Astrocyte (in vitro differentiated cells and primary cell): ENCODE measurements at regions not wholly inside any gene's neighbourhood (a gene's known extent, or its start where the extent isn't known, plus 50 kb on each side); places are given as distances from the start of the nearest gene placed in this dataset.
"Not testable (repeated sequence)": the region's sequence is repeated elsewhere in the genome, so short reads cannot be mapped to it uniquely, and the experiment has no call there.

ENCODE experiments used
- DNase-seq: peaks from one replicate; pipeline ENCODE4 v3.0.0-alpha.2; 2010; ENCODE audit warnings: low read depth
- FAIRE-seq: peaks from 2 replicates; lab custom pipeline; 2011; peaks lifted over from hg19 to GRCh38; lab: Jason Lieb, UNC
- H2AFZ ChIP-seq: 2 replicates; pipeline ENCODE4 v1.6.0; 2012; ENCODE audit warnings: low read depth, low read length, inconsistent platforms
- H3K27ac ChIP-seq: 2 replicates; pipeline ENCODE4 v1.5.1; 2011; ENCODE audit warnings: low read depth, low read length, inconsistent platforms
- H3K27me3 ChIP-seq: 2 replicates; pipeline ENCODE4 v1.6.0; 2011; ENCODE audit warnings: low read length, inconsistent platforms; ENCODE audit not compliant: insufficient read depth
- H3K36me3 ChIP-seq: 2 replicates; pipeline ENCODE4 v1.5.1; 2011; ENCODE audit warnings: low read length, inconsistent platforms; ENCODE audit not compliant: insufficient read depth
- H3K4me1 ChIP-seq: 2 replicates; pipeline ENCODE4 v1.5.1; 2011; ENCODE audit warnings: low read length, inconsistent platforms; ENCODE audit not compliant: insufficient read depth
- H3K4me2 ChIP-seq: 2 replicates; pipeline ENCODE4 v1.6.0; 2012; ENCODE audit warnings: low read length, inconsistent platforms
- H3K4me3 ChIP-seq: 2 replicates; pipeline ENCODE4 v1.5.1; 2011; ENCODE audit warnings: low read depth, mild to moderate bottlenecking, low read length, inconsistent platforms; ENCODE audit not compliant: insufficient read depth
- H3K79me2 ChIP-seq: 2 replicates; pipeline ENCODE4 v1.6.0; 2012; ENCODE audit warnings: mild to moderate bottlenecking, low read length, inconsistent platforms; ENCODE audit not compliant: insufficient read depth
- H3K9ac ChIP-seq: 2 replicates; pipeline ENCODE4 v1.6.0; 2012; ENCODE audit warnings: mild to moderate bottlenecking, low read length, inconsistent platforms
- H3K9me3 ChIP-seq: 2 replicates; pipeline ENCODE4 v1.5.1; 2012; ENCODE audit warnings: low read depth, mild to moderate bottlenecking, low read length, inconsistent platforms; ENCODE audit not compliant: insufficient read depth
- H4K20me1 ChIP-seq: 2 replicates; pipeline ENCODE4 v1.6.0; 2012; ENCODE audit warnings: low read length, inconsistent platforms; ENCODE audit not compliant: insufficient read depth
- H3K27ac Mint-ChIP-seq: one replicate; pipeline ENCODE4 v1.8.0; 2021; ENCODE audit warnings: mild to moderate bottlenecking, mixed read lengths; ENCODE audit not compliant: unreplicated experiment
- H3K27me3 Mint-ChIP-seq: one replicate; pipeline ENCODE4 v1.8.0; 2021; ENCODE audit warnings: low read depth, mixed read lengths; ENCODE audit not compliant: unreplicated experiment
- H3K36me3 Mint-ChIP-seq: one replicate; pipeline ENCODE4 v1.8.0; 2021; ENCODE audit warnings: low read depth, mixed read lengths; ENCODE audit not compliant: unreplicated experiment
- H3K4me1 Mint-ChIP-seq: one replicate; pipeline ENCODE4 v1.8.0; 2021; ENCODE audit warnings: low read depth, mixed read lengths; ENCODE audit not compliant: unreplicated experiment
- H3K4me3 Mint-ChIP-seq: one replicate; pipeline ENCODE4 v1.8.0; 2021; ENCODE audit warnings: mild to moderate bottlenecking, moderate library complexity, mixed read lengths; ENCODE audit not compliant: unreplicated experiment
- H3K9me3 Mint-ChIP-seq: one replicate; pipeline ENCODE4 v1.8.0; 2021; ENCODE audit warnings: mild to moderate bottlenecking, mixed read lengths; ENCODE audit not compliant: unreplicated experiment
- CTCF ChIP-seq: IDR thresholded peaks from 2 replicates; pipeline ENCODE4 v1.5.1; 2011; ENCODE audit warnings: low read depth, mild to moderate bottlenecking, inconsistent platforms, low read length, moderate library complexity; ENCODE audit not compliant: insufficient read depth
- EZH2 ChIP-seq: IDR thresholded peaks from 2 replicates; pipeline ENCODE4 v1.6.1; 2012; ENCODE audit warnings: mild to moderate bottlenecking, low read length, inconsistent platforms; ENCODE audit not compliant: insufficient read depth

GRCh38 chr21:14010729-14011128, 200.0 kb downstream of the LIPI start:
- no peaks in the 10 kb centered on the region for H3K36me3 Mint-ChIP-seq
- TF ChIP-seq CTCF (no peak), EZH2 (no peak)

DNA sequence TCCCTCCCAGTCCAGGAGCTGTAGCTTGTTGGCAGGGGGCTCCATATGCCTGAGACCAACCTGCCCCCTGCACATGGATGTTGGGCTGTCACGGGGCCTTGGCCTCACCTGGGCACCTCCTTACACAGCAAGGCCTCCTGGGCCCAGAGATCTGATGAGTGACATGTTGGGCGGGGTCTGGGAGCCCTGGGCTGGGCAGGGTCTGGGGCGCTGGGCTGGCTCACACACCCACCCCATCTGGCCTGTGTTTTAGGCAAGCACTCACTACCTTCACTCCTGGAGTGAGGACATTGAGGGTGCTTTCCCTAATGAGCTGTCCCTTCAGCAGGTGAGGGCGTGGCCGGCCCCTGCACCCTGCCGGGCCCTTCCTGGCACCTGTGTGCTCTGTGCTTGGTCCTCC, 200.8 kb downstream of the LIPI start:
- not testable (repeated sequence) for H3K9me3 Mint-ChIP-seq, H2AFZ ChIP-seq, H3K4me3 ChIP-seq, H3K36me3 Mint-ChIP-seq, H3K9me3 ChIP-seq, DNase-seq, H3K4me1 Mint-ChIP-seq, H3K4me2 ChIP-seq, H3K9ac ChIP-seq, H3K79me2 ChIP-seq, H3K27ac ChIP-seq, H3K27me3 ChIP-seq, H3K4me1 ChIP-seq, FAIRE-seq, H3K27me3 Mint-ChIP-seq, H3K36me3 ChIP-seq, H3K27ac Mint-ChIP-seq, H4K20me1 ChIP-seq, H3K4me3 Mint-ChIP-seq

More at GRCh38 chr21:14010729-14011128, 200.0 kb downstream of the LIPI start:
- no peak for DNase-seq
- Histone ChIP-seq H3K27ac (no peak overlapping the region), H3K4me1 (no peaks in the 10 kb centered on the region), H3K4me3 (no peak overlapping the region), H3K9me3 (no peaks in the 10 kb centered on the region), H3K36me3 (no peaks in the 10 kb centered on the region), H3K27me3 (no peaks in the 10 kb centered on the region), H2AFZ (no peak overlapping the region), H4K20me1 (no peaks in the 10 kb centered on the region), H3K4me2 (no peak overlapping the region), H3K9ac (no peak overlapping the region), H3K79me2 (no peaks in the 10 kb centered on the region)
- no peaks in the 10 kb centered on the region for H3K4me1 Mint-ChIP-seq
- H3K27me3 Mint-ChIP-seq: peaks cover 5% of the 10 kb centered on the region
- no peak overlapping the region for H3K27ac Mint-ChIP-seq
- H3K4me3 Mint-ChIP-seq: peak overlapping the region; percentile 35
- no peaks in the 10 kb centered on the region for H3K9me3 Mint-ChIP-seq
- FAIRE-seq: no peak

- not testable (repeated sequence) for H3K36me3 Mint-ChIP-seq, H3K4me1 ChIP-seq, H3K36me3 ChIP-seq, H3K9ac ChIP-seq, H3K27ac Mint-ChIP-seq, H3K4me1 Mint-ChIP-seq, H3K4me2 ChIP-seq, H3K79me2 ChIP-seq, H3K27ac ChIP-seq, H3K9me3 Mint-ChIP-seq, H3K9me3 ChIP-seq, FAIRE-seq, DNase-seq, H4K20me1 ChIP-seq, H3K27me3 Mint-ChIP-seq, H3K27me3 ChIP-seq, H3K4me3 Mint-ChIP-seq, H3K4me3 ChIP-seq, H2AFZ ChIP-seq
Observed at GRCh38 chr21:14009238-14009981, 201.3 kb downstream of the LIPI start.

GRCh38 chr21:14008436-14008835, 202.3 kb downstream of the LIPI start:
- H3K9me3 ChIP-seq, H3K27me3 ChIP-seq, H3K9me3 Mint-ChIP-seq, H3K4me1 ChIP-seq, FAIRE-seq, H3K4me1 Mint-ChIP-seq, H3K79me2 ChIP-seq, H3K4me3 ChIP-seq, H3K4me3 Mint-ChIP-seq, DNase-seq, H2AFZ ChIP-seq, H3K4me2 ChIP-seq, H3K27me3 Mint-ChIP-seq, H4K20me1 ChIP-seq, H3K36me3 Mint-ChIP-seq, H3K27ac ChIP-seq, H3K36me3 ChIP-seq, H3K27ac Mint-ChIP-seq, H3K9ac ChIP-seq: not testable (repeated sequence)

GRCh38 chr21:14008006-14008405, 202.7 kb downstream of the LIPI start:
- H3K4me1 ChIP-seq, H3K36me3 ChIP-seq, FAIRE-seq, H3K27me3 ChIP-seq, H3K27me3 Mint-ChIP-seq, H3K4me2 ChIP-seq, H3K9me3 ChIP-seq, H3K9me3 Mint-ChIP-seq, H4K20me1 ChIP-seq, DNase-seq, H3K4me3 Mint-ChIP-seq, H3K79me2 ChIP-seq, H3K4me3 ChIP-seq, H3K27ac Mint-ChIP-seq, H3K27ac ChIP-seq, H3K4me1 Mint-ChIP-seq, H2AFZ ChIP-seq, H3K36me3 Mint-ChIP-seq, H3K9ac ChIP-seq: not testable (repeated sequence)
